H9 (cell line): ENCODE measurements at regions not wholly inside any gene's neighbourhood (a gene's known extent, or its start where the extent isn't known, plus 50 kb on each side); places are given as distances from the start of the nearest gene placed in this dataset.

Experiments
- DNase-seq: peaks from one replicate; pipeline ENCODE4 v3.0.0-alpha.2; 2017
- H2AFZ ChIP-seq: one replicate; pipeline ENCODE4 v1.6.1; 2013; ENCODE audit warnings: mild to moderate bottlenecking, low read length, control low read depth, moderate library complexity
- H2AK5ac ChIP-seq: 2 replicates; pipeline ENCODE4 v1.6.1; 2013; ENCODE audit warnings: low read length, control low read depth, mixed read lengths; ENCODE audit not compliant: insufficient read length
- H2BK120ac ChIP-seq: one replicate; pipeline ENCODE4 v1.6.1; 2013; ENCODE audit warnings: low read depth, mild to moderate bottlenecking, low read length, control low read depth, inconsistent platforms; ENCODE audit not compliant: poor library complexity, severe bottlenecking
- H2BK12ac ChIP-seq: 2 replicates; pipeline ENCODE4 v1.6.1; 2013; ENCODE audit warnings: low read length, control low read depth, mixed read lengths, low read depth; ENCODE audit not compliant: insufficient read length
- H2BK15ac ChIP-seq: 2 replicates; pipeline ENCODE4 v1.6.1; 2013; ENCODE audit warnings: low read depth, low read length, control low read depth
- H2BK20ac ChIP-seq: one replicate; pipeline ENCODE4 v1.6.1; 2013; ENCODE audit warnings: low read depth, mild to moderate bottlenecking, low read length, control low read depth, inconsistent platforms; ENCODE audit not compliant: poor library complexity, severe bottlenecking
- H2BK5ac ChIP-seq: 2 replicates; pipeline ENCODE4 v1.6.1; 2013; ENCODE audit warnings: low read length, control low read depth, mixed read lengths; ENCODE audit not compliant: insufficient read length
- H3K14ac ChIP-seq: 2 replicates; pipeline ENCODE4 v1.6.1; 2013; ENCODE audit warnings: low read length, control low read depth; ENCODE audit not compliant: insufficient read depth
- H3K18ac ChIP-seq: 2 replicates; pipeline ENCODE4 v1.6.1; 2013; ENCODE audit warnings: low read depth, mild to moderate bottlenecking, mixed read lengths, low read length, control low read depth; ENCODE audit not compliant: insufficient read length
- H3K23ac ChIP-seq: 2 replicates; pipeline ENCODE4 v1.6.1; 2013; ENCODE audit warnings: low read length, control low read depth, mixed read lengths, low read depth; ENCODE audit not compliant: insufficient read length
- H3K23me2 ChIP-seq: 2 replicates; pipeline ENCODE4 v1.6.1; 2013; ENCODE audit warnings: low read depth, mild to moderate bottlenecking, mixed read lengths, low read length, control low read depth; ENCODE audit not compliant: insufficient read length, poor library complexity, severe bottlenecking
- H3K27ac ChIP-seq: 2 replicates; pipeline ENCODE4 v1.5.1; 2013; ENCODE audit warnings: low read length, control low read depth, mixed read lengths, low read depth; ENCODE audit not compliant: insufficient read length
- H3K27me3 ChIP-seq: 2 replicates; pipeline ENCODE4 v1.6.1; 2013; ENCODE audit warnings: low read length, control low read depth, inconsistent platforms; ENCODE audit not compliant: insufficient read depth
- H3K4ac ChIP-seq: 2 replicates; pipeline ENCODE4 v1.6.1; 2013; ENCODE audit warnings: low read depth, mild to moderate bottlenecking, control low read depth, inconsistent platforms, low read length, moderate library complexity
- H3K4me1 ChIP-seq: 2 replicates; pipeline ENCODE4 v1.6.1; 2013; ENCODE audit warnings: low read length, control low read depth, inconsistent platforms; ENCODE audit not compliant: insufficient read depth
- H3K4me2 ChIP-seq: 2 replicates; pipeline ENCODE4 v1.6.1; 2013; ENCODE audit warnings: low read length, control low read depth, mixed read lengths; ENCODE audit not compliant: insufficient read length, insufficient read depth
- H3K56ac ChIP-seq: 2 replicates; pipeline ENCODE4 v1.6.1; 2013; ENCODE audit warnings: low read depth, mild to moderate bottlenecking, mixed read lengths, low read length, control low read depth; ENCODE audit not compliant: insufficient read length
- H3K79me1 ChIP-seq: 2 replicates; pipeline ENCODE4 v1.6.1; 2013; ENCODE audit warnings: low read depth, mild to moderate bottlenecking, moderate library complexity, low read length, control low read depth, inconsistent platforms; ENCODE audit not compliant: insufficient read depth, poor library complexity, severe bottlenecking
- H3K79me2 ChIP-seq: 2 replicates; pipeline ENCODE4 v1.6.1; 2013; ENCODE audit warnings: low read length, control low read depth, inconsistent platforms; ENCODE audit not compliant: insufficient read depth
- H3K9ac ChIP-seq: 2 replicates; pipeline ENCODE4 v1.6.1; 2013; ENCODE audit warnings: low read length, control low read depth, mixed read lengths; ENCODE audit not compliant: insufficient read length; ENCODE audit errors: extremely low read depth
- H3K9me3 ChIP-seq: one replicate; pipeline ENCODE4 v1.6.1; 2013; ENCODE audit warnings: low read depth, low read length, inconsistent platforms; ENCODE audit not compliant: control insufficient read depth
- H3T11ph ChIP-seq: one replicate; pipeline ENCODE4 v1.6.1; 2013; ENCODE audit warnings: mild to moderate bottlenecking, low read length, control low read depth, inconsistent platforms
- H4K20me1 ChIP-seq: one replicate; pipeline ENCODE4 v1.6.1; 2013; ENCODE audit not compliant: control insufficient read depth, insufficient read length, insufficient read depth
- H4K5ac ChIP-seq: 2 replicates; pipeline ENCODE4 v1.6.1; 2013; ENCODE audit warnings: low read depth, mild to moderate bottlenecking, mixed read lengths, low read length, control low read depth; ENCODE audit not compliant: insufficient read length
- H4K8ac ChIP-seq: replicated peaks from 2 replicates; pipeline ENCODE4 v1.6.1; 2013; ENCODE audit warnings: low read length, control low read depth, mixed read lengths, low read depth; ENCODE audit not compliant: insufficient read length
- H4K91ac ChIP-seq: 2 replicates; pipeline ENCODE4 v1.6.1; 2013; ENCODE audit warnings: low read depth, mild to moderate bottlenecking, moderate library complexity, mixed read lengths, low read length, control low read depth; ENCODE audit not compliant: insufficient read length
- H3K27ac Mint-ChIP-seq, 3 experiments: 2 replicates in 2 of 3; 3 replicates in 1 of 3; pipeline ENCODE4 v1.8.0; 2020 to 2021; ENCODE audit warnings: mixed read lengths in 3 of 3, mild to moderate bottlenecking in 1 of 3, moderate library complexity in 1 of 3
- H3K27me3 Mint-ChIP-seq: 2 replicates; pipeline ENCODE4 v1.8.0; 2021; ENCODE audit warnings: low read depth, mild to moderate bottlenecking, moderate library complexity, mixed read lengths
- H3K36me3 Mint-ChIP-seq, 3 experiments: 2 replicates in 2 of 3; 3 replicates in 1 of 3; pipeline ENCODE4 v1.8.0; 2020 to 2021; ENCODE audit warnings: low read depth in 3 of 3, mixed read lengths in 3 of 3; ENCODE audit not compliant: insufficient read depth in 1 of 3
- H3K4me1 Mint-ChIP-seq, 2 experiments: 2 replicates each; pipeline ENCODE4 v1.8.0; 2020; ENCODE audit warnings: mixed read lengths in 2 of 2
- H3K4me3 Mint-ChIP-seq, 2 experiments: 2 replicates in 1 of 2; 3 replicates in 1 of 2; pipeline ENCODE4 v1.8.0; 2020 to 2021; ENCODE audit warnings: mild to moderate bottlenecking in 2 of 2, mixed read lengths in 2 of 2, moderate library complexity in 1 of 2
- H3K9me3 Mint-ChIP-seq, 2 experiments: 2 replicates in 1 of 2; 3 replicates in 1 of 2; pipeline ENCODE4 v1.8.0; 2020; ENCODE audit warnings: mild to moderate bottlenecking in 2 of 2, mixed read lengths in 2 of 2, moderate library complexity in 1 of 2
- CTCF ChIP-seq: fragments of 200-600 bp; sonication (generic); conservative IDR thresholded peaks from 3 replicates; pipeline ENCODE4 v1.8.0; 2021; ENCODE audit warnings: antibody characterized with exemption, mild to moderate bottlenecking
- WGBS: extraction: QIAGEN DNeasy Blood & Tissue Kit; methylation state at CpG from one replicate; pipeline ENCODE4 v1.1.7; 2013; ENCODE audit warnings: missing lambda C conversion rate, low lambda C conversion rate, mixed read lengths; ENCODE audit not compliant: insufficient read length; ENCODE audit errors: extremely low coverage; 5-methylcytosine and 5-hydroxymethylcytosine counted together

- no peak overlapping the region for H3K23ac ChIP-seq
- no peak overlapping the region for H4K91ac ChIP-seq
- H3K9ac ChIP-seq: no peak overlapping the region
- no peak overlapping the region for H3K18ac ChIP-seq
- no peaks in the 10 kb centered on the region for H3K36me3 Mint-ChIP-seq
- H3K79me2 ChIP-seq: no peaks in the 10 kb centered on the region
- H4K20me1 ChIP-seq: no peaks in the 10 kb centered on the region
- no peak overlapping the region for H3K56ac ChIP-seq
- no peak for DNase-seq
- H3K79me1 ChIP-seq: no peaks in the 10 kb centered on the region
- H2BK12ac ChIP-seq: no peak overlapping the region
- H4K5ac ChIP-seq: no peak overlapping the region
- H3K27ac ChIP-seq: no peak overlapping the region
- H2BK20ac ChIP-seq: no peak overlapping the region
- no peak overlapping the region for H3K27ac Mint-ChIP-seq
- H3K23me2 ChIP-seq: no peaks in the 10 kb centered on the region
- no peak overlapping the region for H3K4ac ChIP-seq
- H3K14ac ChIP-seq: no peak overlapping the region
- H2BK15ac ChIP-seq: no peak overlapping the region
- no peak overlapping the region for H2AFZ ChIP-seq
- H3K4me1 Mint-ChIP-seq: 0 out of 4 replicates have a peak, but pooled peaks cover 0 to 5% of the 10 kb centered on the region in 2 experiments
- no peak overlapping the region for H2BK5ac ChIP-seq
- no peaks in the 10 kb centered on the region; the same call in 1 of the 2 replicates for H3K27me3 Mint-ChIP-seq
- H4K8ac ChIP-seq: no peak overlapping the region
- WGBS: no CpG with 5 or more reads among the region's 3 CpGs
- H3K4me2 ChIP-seq: no peak overlapping the region
- no peak overlapping the region for H2BK120ac ChIP-seq
- H3K27me3 ChIP-seq: no peaks in the 10 kb centered on the region
- H3K9me3 ChIP-seq: no peaks in the 10 kb centered on the region
- no peak overlapping the region for H3K4me3 Mint-ChIP-seq
- TF ChIP-seq CTCF: no peak
- H3K4me1 ChIP-seq: no peaks in the 10 kb centered on the region
- H3K9me3 Mint-ChIP-seq: no peaks in the 10 kb centered on the region
- H3T11ph ChIP-seq: no peak overlapping the region
- no peak overlapping the region for H2AK5ac ChIP-seq
Measured at GRCh38 chr10:61176424-61176823, 232.4 kb upstream of the RHOBTB1 start.
